ENCODE measurements at regions not wholly inside any gene's neighbourhood (a gene's known extent, or its start where the extent isn't known, plus 50 kb on each side); places are given as distances from the start of the nearest gene placed in this dataset.

GRCh38 chr10:51020200-51020599 lies 54.1 kb upstream of the PRKG1 start:
- Histone ChIP-seq H3K4me1 (peaks cover 0 to 40% of the 10 kb centered on the region in 2 donors), H3K9me3 (no peaks in the 10 kb centered on the region), H3K36me3 (no peaks in the 10 kb centered on the region), H3K4me3 (no peak overlapping the region), H3K27me3 (no peaks in the 10 kb centered on the region), H3K27ac (peak overlapping the region in 1 of 2 donors; percentile 9)
- no peak for DNase-seq (ENCODE audit: low spot score)
- TF ChIP-seq CTCF (IDR thresholded peaks at IDR 0.05) = no peak

GRCh38 chr10:51022933-51023585 lies 51.2 kb upstream of the PRKG1 start:
- H3K4me1 ChIP-seq = peaks cover 0 to 39% of the 10 kb centered on the region in 2 donors

GRCh38 chr10:51023636-51024035 lies 50.7 kb upstream of the PRKG1 start:
- Histone ChIP-seq H3K27ac (peak overlapping the region in 1 of 2 donors; percentile 39), H3K36me3 (no peaks in the 10 kb centered on the region), H3K27me3 (no peaks in the 10 kb centered on the region), H3K4me3 (no peak overlapping the region), H3K4me1 (peaks cover 0 to 39% of the 10 kb centered on the region in 2 donors), H3K9me3 (no peaks in the 10 kb centered on the region)
- DNase-seq (ENCODE audit: low spot score) = no peak
- no peak for TF ChIP-seq CTCF (IDR thresholded peaks at IDR 0.05)

More at GRCh38 chr10:51022933-51023585, 51.2 kb upstream of the PRKG1 start:
- Histone ChIP-seq H3K4me3 (no peak overlapping the region), H3K36me3 (no peaks in the 10 kb centered on the region), H3K27me3 (no peaks in the 10 kb centered on the region), H3K27ac (peak overlapping the region in 1 of 2 donors; percentile 7), H3K9me3 (no peaks in the 10 kb centered on the region)
- TF ChIP-seq CTCF (IDR thresholded peaks at IDR 0.05) = no peak
- no peak for DNase-seq (ENCODE audit: low spot score)
